ENCODE measurements at regions not wholly inside any gene's neighbourhood (a gene's known extent, or its start where the extent isn't known, plus 50 kb on each side); places are given as distances from the start of the nearest gene placed in this dataset.
"Not testable (repeated sequence)": the region's sequence is repeated elsewhere in the genome, so short reads cannot be mapped to it uniquely, and the experiment has no call there.

- not testable (repeated sequence) for DNase-seq (ENCODE audit: low read depth)
Observed at GRCh38 chr4:82077471-82077995, 296.3 kb downstream of the HNRNPD start.

GRCh38 chr4:82076809-82077208, 297.0 kb downstream of the HNRNPD start:
- DNase-seq (ENCODE audit: low read depth), result no peak

DNA sequence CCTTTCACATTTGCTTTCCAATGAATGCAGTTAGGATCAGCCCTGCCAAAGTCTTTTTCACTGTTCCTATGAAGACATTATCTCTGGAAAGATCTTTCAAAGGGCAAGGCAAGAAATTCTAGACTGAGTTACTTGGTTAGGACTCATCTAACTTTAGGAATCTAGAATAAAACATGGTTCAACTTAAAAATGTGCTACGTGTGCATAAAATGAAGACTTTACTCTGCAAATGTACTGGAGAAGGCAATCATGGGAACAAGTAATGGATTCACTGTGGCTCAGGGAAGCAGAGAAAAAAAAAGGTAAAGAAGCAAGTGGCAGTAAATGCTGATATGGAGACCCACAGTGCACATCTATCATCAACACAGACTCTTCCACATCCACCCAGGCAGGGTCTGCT, 297.4 kb downstream of the HNRNPD start:
- DNase-seq (ENCODE audit: low read depth), result no peak

DNA sequence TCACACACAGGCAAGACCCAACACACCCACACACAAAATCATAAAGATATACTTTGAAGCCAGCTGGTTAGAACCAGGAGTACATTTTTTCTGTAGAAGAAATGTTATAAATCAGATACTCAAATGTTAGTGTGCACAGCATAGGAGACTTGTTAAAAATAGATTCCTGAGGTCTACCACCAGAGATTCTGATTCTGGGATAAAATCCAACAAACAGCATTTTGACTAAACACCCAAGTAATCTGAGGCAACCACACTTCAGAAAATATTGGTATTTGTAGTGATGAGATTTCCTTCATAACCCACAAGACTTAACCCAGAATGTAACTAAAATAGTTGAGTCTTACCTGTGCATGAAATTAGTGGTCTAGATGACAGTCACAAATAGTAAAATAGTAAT, 301.8 kb downstream of the HNRNPD start:
- no peak for DNase-seq (ENCODE audit: low read depth)

DNA sequence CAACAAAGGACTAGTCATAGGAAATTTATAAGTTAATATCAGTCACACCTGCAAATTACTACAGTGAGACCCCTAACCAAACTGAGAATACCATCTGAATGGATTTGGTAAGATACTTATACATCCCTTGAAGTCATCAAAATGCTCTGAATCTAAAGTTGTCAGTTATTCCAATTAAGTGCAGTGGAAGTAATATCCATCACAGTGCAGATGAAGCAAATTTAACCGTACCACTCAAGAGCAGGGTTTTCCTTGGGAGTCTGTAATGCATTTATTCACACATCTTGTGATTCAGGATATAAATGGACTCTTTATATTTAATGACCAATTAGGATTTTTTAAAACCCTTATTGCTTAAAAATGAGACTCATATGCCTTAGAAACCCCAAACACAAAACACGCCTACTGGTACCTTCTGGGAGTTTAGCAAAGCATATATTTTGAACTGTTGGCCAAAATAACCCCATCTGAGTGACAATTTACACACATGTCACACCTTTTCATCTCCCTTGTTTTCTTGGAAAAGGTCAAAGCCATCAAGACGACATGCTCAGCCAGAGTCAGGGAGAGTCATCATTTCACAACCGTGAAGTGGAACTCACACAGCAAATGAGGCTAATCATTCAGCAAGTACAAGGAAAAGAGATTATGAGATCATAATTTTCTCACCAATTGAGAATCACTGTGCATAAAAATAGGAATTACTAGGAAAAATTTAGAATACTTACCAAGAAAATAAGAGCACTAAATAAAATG, 303.7 kb downstream of the HNRNPD start:
- no peak for DNase-seq (ENCODE audit: low read depth)

- no peak for DNase-seq (ENCODE audit: low read depth)
Observed at GRCh38 chr4:82063017-82063416, 310.8 kb downstream of the HNRNPD start.

- DNase-seq (ENCODE audit: low read depth), result no peak
Observed at GRCh38 chr4:82057990-82058544, 315.7 kb downstream of the HNRNPD start.

DNA sequence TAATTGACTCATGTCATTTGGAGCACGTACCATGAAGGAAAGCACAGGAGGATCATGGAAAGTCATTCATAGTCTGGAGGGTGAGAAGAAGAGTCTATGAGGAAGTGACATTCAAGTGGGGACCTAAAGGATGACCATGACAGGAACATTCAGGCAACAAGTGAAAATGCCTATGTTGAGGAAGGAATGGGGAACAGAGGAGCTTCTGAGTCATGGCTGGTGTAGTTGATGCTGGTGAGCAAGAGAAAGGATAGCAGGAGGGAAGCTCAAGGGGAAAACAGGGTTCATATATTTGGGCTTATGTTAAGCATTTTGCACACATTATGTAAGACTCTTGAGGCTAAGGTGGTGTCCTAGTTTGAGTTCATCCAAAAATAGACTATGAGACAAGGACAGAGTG, 318.6 kb downstream of the HNRNPD start:
- DNase-seq (ENCODE audit: low read depth), result no peak

DNA sequence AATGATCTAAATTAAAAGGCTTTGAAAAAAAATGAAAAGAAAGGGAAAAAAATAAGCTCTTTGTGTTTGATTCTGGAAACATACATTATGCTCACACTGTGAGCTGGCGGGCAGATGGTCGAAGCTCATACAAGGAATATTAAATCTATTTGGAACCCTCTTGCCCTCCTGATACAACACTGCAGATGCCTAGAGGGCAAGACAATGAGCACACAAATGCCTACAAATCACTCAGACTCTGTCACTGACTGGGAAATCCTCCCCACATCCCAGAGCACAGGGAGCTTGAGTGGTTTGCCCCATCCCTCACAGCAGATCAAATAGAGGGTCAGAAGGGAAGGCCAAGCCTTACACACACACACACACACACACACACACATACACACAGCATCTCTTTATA, 320.4 kb downstream of the HNRNPD start:
- no peak for DNase-seq (ENCODE audit: low read depth)

DNA sequence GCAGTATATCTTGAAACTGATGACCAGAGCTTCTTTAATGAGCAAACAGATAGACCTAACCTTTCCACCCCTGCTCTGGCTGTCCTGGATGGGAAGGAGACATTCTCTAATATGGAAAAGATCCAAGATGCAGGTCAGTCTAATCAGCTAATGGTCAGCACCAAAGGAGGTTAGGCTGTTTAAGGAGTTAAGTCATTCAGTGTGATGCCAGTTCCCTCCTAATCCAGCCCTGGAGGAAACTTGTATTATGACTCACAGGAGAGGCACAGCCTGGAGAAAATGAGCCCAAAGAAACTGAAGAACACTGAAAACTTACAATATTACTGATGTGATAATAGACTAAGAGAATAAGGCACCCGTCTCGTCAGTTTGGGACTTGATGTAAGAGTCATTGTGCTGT, 323.0 kb downstream of the HNRNPD start:
- DNase-seq (ENCODE audit: low read depth), result no peak

- DNase-seq (ENCODE audit: low read depth), result no peak
Observed at GRCh38 chr4:82049294-82049693, 324.5 kb downstream of the HNRNPD start.

GRCh38 chr4:82047731-82048130, 326.1 kb downstream of the HNRNPD start:
- DNase-seq (ENCODE audit: low read depth), result no peak

DNA sequence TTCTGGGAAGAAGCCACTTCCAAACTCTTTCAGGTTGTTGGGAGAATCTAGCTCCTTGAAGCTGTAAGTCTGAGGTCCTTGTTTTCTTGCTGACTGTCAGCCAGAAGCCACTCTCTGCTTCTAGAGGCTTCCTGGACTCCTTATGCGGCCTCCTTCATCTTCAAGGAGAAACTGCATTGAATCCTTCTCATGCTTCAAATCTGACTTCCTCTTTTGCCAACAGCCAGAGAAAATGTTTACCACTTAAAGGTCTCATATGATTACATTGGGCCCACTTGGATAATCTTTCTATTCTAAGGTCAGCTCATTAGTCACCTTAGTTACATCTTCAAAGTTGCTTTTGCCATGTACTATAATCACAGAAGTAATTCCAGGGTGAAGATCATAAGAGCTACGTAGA, 327.0 kb downstream of the HNRNPD start:
- no peak for DNase-seq (ENCODE audit: low read depth)

GRCh38 chr4:82045267-82045666, 328.5 kb downstream of the HNRNPD start:
- DNase-seq (ENCODE audit: low read depth), result no peak

- DNase-seq (ENCODE audit: low read depth), result peak; percentile 1
Observed at GRCh38 chr4:82044141-82044993, 329.4 kb downstream of the HNRNPD start.

GRCh38 chr4:82043809-82044137, 330.0 kb downstream of the HNRNPD start:
- DNase-seq (ENCODE audit: low read depth), result no peak

DNA sequence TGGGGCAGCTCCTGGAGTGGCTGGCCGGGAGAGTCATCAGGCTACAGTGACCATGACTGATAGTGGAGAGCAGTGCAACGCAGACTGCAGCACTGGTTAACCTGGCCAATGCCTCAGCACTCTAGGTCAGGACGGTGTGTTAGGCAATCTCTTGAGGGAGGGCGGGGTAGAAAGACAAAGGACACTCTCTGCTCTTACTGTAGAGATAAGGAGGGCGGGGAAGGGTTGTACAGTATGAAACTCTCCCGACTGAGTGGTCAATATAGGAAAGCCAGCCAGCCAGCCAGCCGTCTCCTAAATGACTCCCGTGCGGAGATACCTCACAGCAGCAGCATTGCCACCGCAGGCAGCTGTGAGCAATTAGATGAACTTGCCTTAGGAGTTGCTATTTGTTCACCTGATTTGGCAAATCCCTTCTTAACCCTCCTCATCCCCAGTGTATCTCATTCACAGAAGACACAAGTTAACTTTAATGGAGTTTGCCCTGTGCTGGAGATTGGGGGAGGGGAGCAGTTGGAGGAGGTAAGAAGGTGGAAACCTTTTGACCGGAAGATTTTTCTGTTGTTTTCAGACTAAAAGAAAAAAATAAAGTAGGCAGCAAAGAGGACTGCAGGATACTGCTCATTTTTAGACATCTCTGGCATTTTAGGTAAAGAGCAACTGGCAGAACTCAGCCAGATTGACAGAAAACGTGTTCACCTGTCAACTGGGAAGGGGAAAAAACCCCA, 330.5 kb downstream of the HNRNPD start:
- no peak for DNase-seq (ENCODE audit: low read depth)

GRCh38 chr4:82042042-82042441, 331.7 kb downstream of the HNRNPD start:
- no peak for DNase-seq (ENCODE audit: low read depth)

DNA sequence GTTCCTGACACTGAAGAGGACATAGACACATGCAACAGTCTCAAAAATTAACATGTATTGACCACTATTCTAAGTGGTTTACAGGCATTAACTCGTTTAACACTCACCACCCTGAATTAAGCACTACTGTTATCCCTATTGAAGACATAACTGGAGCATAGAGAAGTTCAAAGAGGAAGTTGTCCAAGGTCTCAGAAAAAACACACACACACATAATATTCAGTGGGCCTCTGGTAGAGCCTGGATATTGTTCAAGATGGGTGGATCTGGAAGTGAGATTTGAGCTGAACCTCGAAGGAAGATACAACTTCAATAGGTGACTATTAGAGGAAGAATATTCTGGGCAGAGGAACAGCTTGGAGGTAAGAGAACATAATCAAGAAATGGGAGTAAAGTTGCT, 334.9 kb downstream of the HNRNPD start:
- DNase-seq (ENCODE audit: low read depth), result no peak

DNA sequence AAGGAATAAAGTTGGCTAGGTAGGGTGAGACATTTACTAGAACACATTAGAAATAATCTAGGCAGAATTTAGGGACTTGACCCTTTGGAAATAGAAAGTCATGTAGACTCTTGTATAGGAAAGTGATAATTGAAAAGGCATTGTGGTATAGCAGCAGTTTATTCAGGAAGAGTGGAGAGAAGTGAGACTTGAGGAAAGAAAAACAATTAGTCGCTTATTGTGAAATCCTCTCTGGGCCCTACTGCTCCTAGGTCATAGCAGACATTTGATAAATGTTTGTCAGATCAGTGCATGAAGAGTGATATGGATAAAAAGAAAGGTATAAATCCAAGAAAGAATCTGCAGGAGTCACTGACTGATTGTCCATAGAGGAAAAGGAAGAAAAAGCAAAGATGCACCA, 337.6 kb downstream of the HNRNPD start:
- no peak for DNase-seq (ENCODE audit: low read depth)

DNA sequence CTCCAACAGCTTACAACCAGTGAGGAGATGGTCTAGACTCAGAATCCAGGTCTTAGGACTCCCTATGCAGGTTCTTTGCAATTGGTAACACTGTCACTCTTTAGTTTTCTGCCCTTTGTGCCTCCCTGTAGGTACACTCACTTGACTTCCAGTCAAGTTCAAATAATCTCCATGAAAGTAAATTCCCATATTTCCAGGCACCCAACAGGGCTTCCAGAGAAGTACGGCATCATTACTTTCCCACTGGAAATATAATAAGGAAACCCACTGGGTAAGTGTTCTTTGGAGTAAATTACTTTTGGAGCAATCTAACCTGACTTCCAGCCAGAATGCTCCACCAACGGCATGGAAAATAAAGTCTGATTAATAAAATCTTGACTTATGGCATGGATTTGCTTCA, 338.9 kb downstream of the HNRNPD start:
- no peak for DNase-seq (ENCODE audit: low read depth)

DNA sequence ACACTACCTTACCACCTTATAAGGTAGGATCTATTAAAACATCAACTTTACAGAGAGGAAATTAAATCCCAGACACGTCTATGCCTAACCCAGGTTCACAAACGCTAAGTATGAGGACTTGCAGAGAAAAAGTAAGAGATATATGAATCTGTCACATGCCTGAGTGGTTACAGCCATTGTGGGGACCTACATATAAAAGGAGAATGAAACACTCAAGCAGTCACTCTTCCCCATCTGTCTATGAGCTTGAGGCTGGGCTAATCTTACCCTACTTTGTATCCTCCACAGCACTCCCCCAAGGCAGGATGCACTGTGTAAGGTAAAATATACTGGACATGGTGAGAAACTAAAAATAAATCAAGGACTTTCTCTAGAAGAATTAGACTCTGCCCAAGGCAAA, 339.9 kb downstream of the HNRNPD start:
- DNase-seq (ENCODE audit: low read depth), result no peak

All from ELR (cell line).